ENCODE measurements at regions not wholly inside any gene's neighbourhood (a gene's known extent, or its start where the extent isn't known, plus 50 kb on each side); places are given as distances from the start of the nearest gene placed in this dataset.

DNA sequence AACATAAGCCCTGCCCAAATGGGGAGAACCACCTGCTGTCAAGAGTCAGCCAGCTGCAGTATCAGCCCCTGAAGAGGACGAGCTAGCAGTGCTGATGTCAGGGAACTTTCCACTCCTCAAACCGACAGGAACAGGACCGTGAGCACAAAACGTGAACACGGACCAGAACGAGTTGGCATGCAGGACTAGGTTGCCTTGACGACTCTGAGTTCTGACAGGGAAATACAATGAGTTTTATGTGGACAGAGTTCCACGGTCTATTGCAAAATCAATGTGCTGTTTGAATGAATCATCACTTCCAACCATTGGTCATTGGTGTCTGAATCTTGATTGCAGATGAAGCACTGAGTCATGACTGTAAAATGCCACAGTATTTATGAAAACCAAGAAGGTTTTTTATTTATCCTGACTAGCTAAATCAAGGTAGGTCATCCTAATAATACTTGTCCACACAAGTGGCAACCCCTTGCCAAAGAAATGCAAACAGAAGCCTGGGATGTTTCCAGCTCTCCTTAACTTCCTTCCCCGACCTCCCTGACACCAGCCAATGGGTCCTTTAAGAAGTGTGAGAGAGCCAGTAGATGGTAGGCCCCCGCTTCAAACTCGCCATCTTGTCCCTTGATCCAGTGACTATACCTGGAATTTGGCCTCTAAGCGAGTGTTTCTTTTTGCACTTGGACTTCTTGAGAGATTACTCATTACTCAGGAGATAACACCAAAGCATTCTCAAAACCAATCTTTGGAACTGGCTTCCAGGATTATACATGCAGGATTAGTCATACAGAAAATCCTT is 119.6 kb downstream of the ASB7 start:
- Histone ChIP-seq H3K9me3 (no peaks in the 10 kb centered on the region), H3K36me3 (no peaks in the 10 kb centered on the region), H3K4me3 (ENCODE audit: low read depth in 1 of 2, low read length in 1 of 2) (no peak overlapping the region), H3K4me1 (ENCODE audit: control insufficient read depth in 1 of 2, insufficient read depth in 1 of 2, low read depth in 1 of 2, low read length in 1 of 2) (no peaks in the 10 kb centered on the region), H3K27me3 (peaks cover 31% of the 10 kb centered on the region), H3K27ac (no peak overlapping the region)
- TF ChIP-seq, protein P1, sequence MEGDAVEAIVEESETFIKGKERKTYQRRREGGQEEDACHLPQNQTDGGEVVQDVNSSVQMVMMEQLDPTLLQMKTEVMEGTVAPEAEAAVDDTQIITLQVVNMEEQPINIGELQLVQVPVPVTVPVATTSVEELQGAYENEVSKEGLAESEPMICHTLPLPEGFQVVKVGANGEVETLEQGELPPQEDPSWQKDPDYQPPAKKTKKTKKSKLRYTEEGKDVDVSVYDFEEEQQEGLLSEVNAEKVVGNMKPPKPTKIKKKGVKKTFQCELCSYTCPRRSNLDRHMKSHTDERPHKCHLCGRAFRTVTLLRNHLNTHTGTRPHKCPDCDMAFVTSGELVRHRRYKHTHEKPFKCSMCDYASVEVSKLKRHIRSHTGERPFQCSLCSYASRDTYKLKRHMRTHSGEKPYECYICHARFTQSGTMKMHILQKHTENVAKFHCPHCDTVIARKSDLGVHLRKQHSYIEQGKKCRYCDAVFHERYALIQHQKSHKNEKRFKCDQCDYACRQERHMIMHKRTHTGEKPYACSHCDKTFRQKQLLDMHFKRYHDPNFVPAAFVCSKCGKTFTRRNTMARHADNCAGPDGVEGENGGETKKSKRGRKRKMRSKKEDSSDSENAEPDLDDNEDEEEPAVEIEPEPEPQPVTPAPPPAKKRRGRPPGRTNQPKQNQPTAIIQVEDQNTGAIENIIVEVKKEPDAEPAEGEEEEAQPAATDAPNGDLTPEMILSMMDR (IDR thresholded peaks at IDR 0.05) = no peak

- H3K36me3 ChIP-seq = no peaks in the 10 kb centered on the region
- no peak overlapping the region for H3K27ac ChIP-seq
- H3K4me1 ChIP-seq (ENCODE audit: control insufficient read depth in 1 of 2, insufficient read depth in 1 of 2, low read depth in 1 of 2, low read length in 1 of 2) = no peaks in the 10 kb centered on the region
- no peaks in the 10 kb centered on the region for H3K9me3 ChIP-seq
- H3K4me3 ChIP-seq (ENCODE audit: low read depth in 1 of 2, low read length in 1 of 2) = no peak overlapping the region
- TF ChIP-seq, protein P1 (IDR thresholded peaks at IDR 0.05) = no peak
- peaks cover 25% of the 10 kb centered on the region for H3K27me3 ChIP-seq
Measured at GRCh38 chr15:100722551-100723314, 120.3 kb downstream of the ASB7 start.

GRCh38 chr15:100723315-100723801 is 121.0 kb downstream of the ASB7 start:
- H3K9me3 ChIP-seq = no peaks in the 10 kb centered on the region
- H3K36me3 ChIP-seq = no peaks in the 10 kb centered on the region
- no peak overlapping the region for H3K4me3 ChIP-seq (ENCODE audit: low read depth in 1 of 2, low read length in 1 of 2)
- H3K27me3 ChIP-seq = peaks cover 24% of the 10 kb centered on the region
- no peaks in the 10 kb centered on the region for H3K4me1 ChIP-seq (ENCODE audit: control insufficient read depth in 1 of 2, insufficient read depth in 1 of 2, low read depth in 1 of 2, low read length in 1 of 2)
- TF ChIP-seq, protein P1 (IDR thresholded peaks at IDR 0.05) = no peak
- no peak overlapping the region for H3K27ac ChIP-seq

DNA sequence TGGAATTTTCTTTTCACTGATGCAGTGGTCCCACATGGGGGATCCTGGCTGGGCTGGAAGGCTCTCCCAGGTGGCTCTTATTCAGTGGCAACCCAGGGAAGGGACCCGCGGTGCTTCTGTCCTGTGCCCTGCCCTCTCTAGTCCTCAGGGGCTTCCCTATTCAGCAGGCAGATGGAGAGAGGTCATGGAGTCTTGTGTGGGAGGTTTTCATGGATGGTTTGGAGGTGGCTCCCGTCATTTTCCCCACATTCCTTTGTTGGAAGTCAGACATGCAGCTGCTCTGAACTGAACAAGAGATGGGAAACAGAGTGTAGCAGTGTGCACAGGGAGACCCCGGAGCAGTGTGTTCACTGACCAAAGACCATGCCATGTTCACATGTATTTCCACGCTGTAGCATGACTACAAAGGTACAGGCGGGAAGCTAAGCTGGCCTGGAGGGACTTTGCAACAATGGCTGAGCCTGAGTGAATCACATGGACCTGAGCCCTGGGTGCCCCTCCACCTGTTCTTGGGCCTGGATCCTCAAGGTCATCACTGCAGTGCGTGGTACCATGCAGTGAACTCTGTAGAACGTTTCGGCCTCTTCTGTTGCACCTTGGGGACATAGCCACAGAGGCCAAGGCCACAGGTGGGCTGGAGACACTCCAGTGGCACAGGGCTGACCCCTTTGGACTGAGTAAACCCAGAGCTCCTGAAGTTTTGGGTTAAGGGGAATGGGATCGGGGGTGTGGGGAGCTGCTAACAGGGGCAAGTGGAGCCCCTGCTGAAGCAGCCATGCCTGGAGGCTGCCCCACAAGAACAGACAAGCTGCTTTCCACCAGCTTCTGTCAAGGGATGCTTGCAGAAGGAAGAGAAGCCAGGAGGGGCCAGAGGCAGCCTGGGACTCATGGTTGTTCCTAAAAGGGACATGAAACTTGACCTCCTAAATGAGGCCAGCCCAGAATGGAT is 123.0 kb downstream of the ASB7 start:
- H3K4me3 ChIP-seq (ENCODE audit: low read depth in 1 of 2, low read length in 1 of 2) = no peak overlapping the region
- H3K27me3 ChIP-seq = peaks cover 20% of the 10 kb centered on the region
- TF ChIP-seq, protein P1 (IDR thresholded peaks at IDR 0.05) = no peak
- H3K36me3 ChIP-seq = no peaks in the 10 kb centered on the region
- no peaks in the 10 kb centered on the region for H3K4me1 ChIP-seq (ENCODE audit: control insufficient read depth in 1 of 2, insufficient read depth in 1 of 2, low read depth in 1 of 2, low read length in 1 of 2)
- H3K27ac ChIP-seq = no peak overlapping the region
- H3K9me3 ChIP-seq = no peaks in the 10 kb centered on the region

GRCh38 chr15:100726070-100726420 is 123.7 kb downstream of the ASB7 start:
- H3K27me3 ChIP-seq = peaks cover 15% of the 10 kb centered on the region
- no peaks in the 10 kb centered on the region for H3K36me3 ChIP-seq
- H3K9me3 ChIP-seq = no peaks in the 10 kb centered on the region
- no peak overlapping the region for H3K27ac ChIP-seq
- H3K4me1 ChIP-seq (ENCODE audit: control insufficient read depth in 1 of 2, insufficient read depth in 1 of 2, low read depth in 1 of 2, low read length in 1 of 2) = no peaks in the 10 kb centered on the region
- H3K4me3 ChIP-seq (ENCODE audit: low read depth in 1 of 2, low read length in 1 of 2) = no peak overlapping the region
- TF ChIP-seq, protein P1 (IDR thresholded peaks at IDR 0.05) = no peak

Measured in neutrophil (primary cell).